GM21360 (cell line): ENCODE measurements at regions not wholly inside any gene's neighbourhood (a gene's known extent, or its start where the extent isn't known, plus 50 kb on each side); places are given as distances from the start of the nearest gene placed in this dataset.
"Not testable (repeated sequence)": the region's sequence is repeated elsewhere in the genome, so short reads cannot be mapped to it uniquely, and the experiment has no call there.

ENCODE experiments used
- ATAC-seq: cut with Tn5 transposase; IDR thresholded peaks from one replicate; pipeline ENCODE4 v1.9.1; 2021; ENCODE audit warnings: mild to moderate bottlenecking, moderate library complexity; ENCODE audit not compliant: unreplicated experiment

- ATAC-seq, result no peak
Measured at GRCh38 chr4:137960371-137961050, 281.6 kb downstream of the SLC7A11 start.

- no peak for ATAC-seq
Measured at GRCh38 chr4:137957806-137958205, 284.3 kb downstream of the SLC7A11 start.

GRCh38 chr4:137956256-137956655 lies 285.9 kb downstream of the SLC7A11 start:
- no peak for ATAC-seq

- no peak for ATAC-seq
Measured at GRCh38 chr4:137955595-137955994, 286.6 kb downstream of the SLC7A11 start.

- no peak for ATAC-seq
Measured at GRCh38 chr4:137952116-137952515, 290.0 kb downstream of the SLC7A11 start.

GRCh38 chr4:137950286-137950685 lies 291.9 kb downstream of the SLC7A11 start:
- no peak for ATAC-seq

GRCh38 chr4:137949746-137950145 lies 292.4 kb downstream of the SLC7A11 start:
- ATAC-seq, result no peak

GRCh38 chr4:137946453-137947174 lies 295.5 kb downstream of the SLC7A11 start:
- no peak for ATAC-seq

GRCh38 chr4:137942815-137943214 lies 299.3 kb downstream of the SLC7A11 start:
- not testable (repeated sequence) for ATAC-seq

GRCh38 chr4:137942015-137942515 lies 300.1 kb downstream of the SLC7A11 start:
- ATAC-seq, result not testable (repeated sequence)

- ATAC-seq, result no peak
Measured at GRCh38 chr4:137934911-137935310, 307.2 kb downstream of the SLC7A11 start.

- ATAC-seq, result no peak
Measured at GRCh38 chr4:137934046-137934445, 308.1 kb downstream of the SLC7A11 start.

GRCh38 chr4:137927972-137928371 lies 314.2 kb downstream of the SLC7A11 start:
- no peak for ATAC-seq

- peak; percentile 67 for ATAC-seq
Measured at GRCh38 chr4:137923494-137923893, 318.7 kb downstream of the SLC7A11 start.

GRCh38 chr4:137922721-137923120 lies 319.4 kb downstream of the SLC7A11 start:
- no peak for ATAC-seq

- no peak for ATAC-seq
Measured at GRCh38 chr4:137909529-137910309, 332.4 kb downstream of the SLC7A11 start.

GRCh38 chr4:137905930-137906329 lies 336.2 kb downstream of the SLC7A11 start:
- no peak for ATAC-seq

- ATAC-seq, result no peak
Measured at GRCh38 chr4:137901114-137901513, 341.0 kb downstream of the SLC7A11 start.

- no peak for ATAC-seq
Measured at GRCh38 chr4:137896221-137896737, 345.9 kb downstream of the SLC7A11 start.

- ATAC-seq, result not testable (repeated sequence)
Measured at GRCh38 chr4:137895515-137895914, 346.6 kb downstream of the SLC7A11 start.

GRCh38 chr4:137892134-137892533 lies 350.0 kb downstream of the SLC7A11 start:
- ATAC-seq, result no peak
